ENCODE measurements at regions not wholly inside any gene's neighbourhood (a gene's known extent, or its start where the extent isn't known, plus 50 kb on each side); places are given as distances from the start of the nearest gene placed in this dataset.
"Not testable (repeated sequence)": the region's sequence is repeated elsewhere in the genome, so short reads cannot be mapped to it uniquely, and the experiment has no call there.

- Histone ChIP-seq H3K36me3 (ENCODE audit: insufficient read depth, low read length) (no peaks in the 10 kb centered on the region), H3K9me3 (ENCODE audit: control insufficient read depth in 1 of 2, insufficient read depth in 1 of 2, low read length in 2 of 2) (no peaks in the 10 kb centered on the region), H3K27me3 (ENCODE audit: control insufficient read depth in 1 of 2, insufficient read depth in 2 of 2, low read length in 2 of 2) (no peaks in the 10 kb centered on the region), H3K27ac (ENCODE audit: low read depth in 1 of 2, low read length in 2 of 2) (no peak overlapping the region), H3K4me3 (ENCODE audit: low read length) (no peak overlapping the region), H3K4me1 (ENCODE audit: insufficient read depth, low read length) (peaks cover 30% of the 10 kb centered on the region)
- H3K36me3 Mint-ChIP-seq (ENCODE audit: low read depth), result no peaks in the 10 kb centered on the region
- DNase-seq (no peak), ATAC-seq (ENCODE audit: poor library complexity) (no peak)
- H3K4me3 Mint-ChIP-seq, result no peak overlapping the region
- POLR2A ChIA-PET, result no interaction called here
- no peaks in the 10 kb centered on the region for H3K27me3 Mint-ChIP-seq
- H3K4me1 Mint-ChIP-seq (ENCODE audit: low read depth), result peaks cover 5% of the 10 kb centered on the region
- no peak for TF ChIP-seq CTCF (IDR thresholded peaks at IDR 0.05)
- no peaks in the 10 kb centered on the region for H3K9me3 Mint-ChIP-seq
- no peak overlapping the region for H3K27ac Mint-ChIP-seq
- intact Hi-C loops (cut with DNase I, micrococcal nuclease), result no loop called here
- CTCF ChIA-PET, result no interaction called here
These were observed 1207.4 kb downstream of the TMEM121 start for GRCh38 chr14:106733771-106734170.

GRCh38 chr14:106737021-106737420 lies 1210.6 kb downstream of the TMEM121 start:
- no peak for TF ChIP-seq CTCF (IDR thresholded peaks at IDR 0.05)
- Mint-ChIP-seq H3K27ac (no peak overlapping the region), H3K36me3 (ENCODE audit: low read depth) (no peaks in the 10 kb centered on the region), H3K4me1 (ENCODE audit: low read depth) (peaks cover 17% of the 10 kb centered on the region), H3K9me3 (no peaks in the 10 kb centered on the region), H3K27me3 (no peaks in the 10 kb centered on the region), H3K4me3 (no peak overlapping the region)
- Histone ChIP-seq H3K9me3 (ENCODE audit: control insufficient read depth in 1 of 2, insufficient read depth in 1 of 2, low read length in 2 of 2) (no peaks in the 10 kb centered on the region), H3K4me3 (ENCODE audit: low read length) (no peak overlapping the region), H3K27me3 (ENCODE audit: control insufficient read depth in 1 of 2, insufficient read depth in 2 of 2, low read length in 2 of 2) (no peaks in the 10 kb centered on the region), H3K27ac (ENCODE audit: low read depth in 1 of 2, low read length in 2 of 2) (peak overlapping the region in 1 of 2 donors; percentile 46), H3K36me3 (ENCODE audit: insufficient read depth, low read length) (no peaks in the 10 kb centered on the region), H3K4me1 (ENCODE audit: insufficient read depth, low read length) (peaks cover 35% of the 10 kb centered on the region)
- no peak for ATAC-seq (ENCODE audit: poor library complexity)
- DNase-seq, result peak in 5 of 14 experiments; percentile 48 to 83 (median 60)
- intact Hi-C loops (cut with DNase I, micrococcal nuclease), result no loop called here
- ChIA-PET CTCF (no interaction called here), POLR2A (no interaction called here)

- no peak overlapping the region for H3K27ac ChIP-seq (ENCODE audit: low read depth in 1 of 2, low read length in 2 of 2)
- H3K27me3 ChIP-seq (ENCODE audit: control insufficient read depth in 1 of 2, insufficient read depth in 2 of 2, low read length in 2 of 2), result no peaks in the 10 kb centered on the region
- intact Hi-C loops (cut with DNase I, micrococcal nuclease), result no loop called here
- Mint-ChIP-seq H3K9me3 (no peaks in the 10 kb centered on the region), H3K27me3 (no peaks in the 10 kb centered on the region), H3K4me3 (no peak overlapping the region), H3K36me3 (ENCODE audit: low read depth) (no peaks in the 10 kb centered on the region), H3K4me1 (ENCODE audit: low read depth) (peaks cover 17% of the 10 kb centered on the region), H3K27ac (no peak overlapping the region)
- ATAC-seq (ENCODE audit: poor library complexity), result no peak
- H3K4me1 ChIP-seq (ENCODE audit: insufficient read depth, low read length), result peaks cover 35% of the 10 kb centered on the region
- H3K36me3 ChIP-seq (ENCODE audit: insufficient read depth, low read length), result no peaks in the 10 kb centered on the region
- CTCF ChIA-PET, result no interaction called here
- no peak for TF ChIP-seq CTCF (IDR thresholded peaks at IDR 0.05)
- no peaks in the 10 kb centered on the region for H3K9me3 ChIP-seq (ENCODE audit: control insufficient read depth in 1 of 2, insufficient read depth in 1 of 2, low read length in 2 of 2)
- H3K4me3 ChIP-seq (ENCODE audit: low read length), result no peak overlapping the region
- POLR2A ChIA-PET, result no interaction called here
- DNase-seq, result peak in 5 of 14 experiments; percentile 36 to 70 (median 40)
These were observed 1211.7 kb downstream of the TMEM121 start for GRCh38 chr14:106738075-106738474.

GRCh38 chr14:106738598-106739258 lies 1212.3 kb downstream of the TMEM121 start:
- DNase-seq, result peak in 2 of 14 experiments; percentile 32 to 54
- H3K27me3 ChIP-seq (ENCODE audit: control insufficient read depth in 1 of 2, insufficient read depth in 2 of 2, low read length in 2 of 2); POLR2A ChIA-PET; H3K4me3 ChIP-seq (ENCODE audit: low read length); H3K27ac ChIP-seq (ENCODE audit: low read depth in 1 of 2, low read length in 2 of 2); H3K9me3 Mint-ChIP-seq; H3K27me3 Mint-ChIP-seq; H3K4me3 Mint-ChIP-seq; H3K36me3 Mint-ChIP-seq (ENCODE audit: low read depth); intact Hi-C loops (cut with DNase I, micrococcal nuclease); H3K36me3 ChIP-seq (ENCODE audit: insufficient read depth, low read length); ATAC-seq (ENCODE audit: poor library complexity); CTCF ChIA-PET; H3K9me3 ChIP-seq (ENCODE audit: control insufficient read depth in 1 of 2, insufficient read depth in 1 of 2, low read length in 2 of 2); H3K27ac Mint-ChIP-seq: not testable (repeated sequence)
- H3K4me1 Mint-ChIP-seq (ENCODE audit: low read depth), result peaks cover 21% of the 10 kb centered on the region
- H3K4me1 ChIP-seq (ENCODE audit: insufficient read depth, low read length), result peaks cover 35% of the 10 kb centered on the region

All from CD4-positive, alpha-beta T cell (primary cell).